CD14-positive monocyte (primary cell): ENCODE measurements at regions not wholly inside any gene's neighbourhood (a gene's known extent, or its start where the extent isn't known, plus 50 kb on each side); places are given as distances from the start of the nearest gene placed in this dataset.
"Not testable (repeated sequence)": the region's sequence is repeated elsewhere in the genome, so short reads cannot be mapped to it uniquely, and the experiment has no call there.

Experiments
- DNase-seq, 3 donors: peaks; one replicate each; pipeline ENCODE4 v3.0.0-alpha.2; 2011 to 2022
- H2AFZ ChIP-seq: 2 replicates; pipeline ENCODE4 v1.6.0; 2012; ENCODE audit warnings: mild to moderate bottlenecking, low read depth, low read length, inconsistent platforms; ENCODE audit not compliant: insufficient read depth, poor library complexity, severe bottlenecking
- H3K27ac ChIP-seq, 2 donors: 1 replicate in 1 of 2; 2 replicates in 1 of 2; pipeline ENCODE4 v1.5.1; 2012 to 2013; ENCODE audit warnings: low read length in 2 of 2, control low read depth in 1 of 2, inconsistent platforms in 1 of 2, low read depth in 1 of 2, mild to moderate bottlenecking in 1 of 2
- H3K27me3 ChIP-seq, 2 donors: one replicate each; pipeline versions ENCODE4 v1.6.0 to v1.6.1; 2011 to 2013; ENCODE audit warnings: low read length in 2 of 2; ENCODE audit not compliant: control insufficient read depth in 2 of 2, insufficient read depth in 2 of 2
- H3K36me3 ChIP-seq, 2 donors: replicated peaks in 1 of 2; 1 replicate in 1 of 2; 2 replicates in 1 of 2; pipeline versions ENCODE4 v1.5.1 to v1.6.1; 2012 to 2013; ENCODE audit warnings: low read length in 2 of 2, control low read depth in 1 of 2, inconsistent platforms in 1 of 2, mild to moderate bottlenecking in 1 of 2; ENCODE audit not compliant: insufficient read depth in 2 of 2, control insufficient read depth in 1 of 2
- H3K4me1 ChIP-seq, 2 donors: 1 replicate in 1 of 2; 2 replicates in 1 of 2; pipeline versions ENCODE4 v1.5.1 to v1.6.1; 2012 to 2013; ENCODE audit warnings: low read length in 2 of 2, control low read depth in 1 of 2, inconsistent platforms in 1 of 2, mild to moderate bottlenecking in 1 of 2, moderate library complexity in 1 of 2; ENCODE audit not compliant: insufficient read depth in 2 of 2, control insufficient read depth in 1 of 2
- H3K4me2 ChIP-seq: replicated peaks from 2 replicates; pipeline ENCODE3; 2012; ENCODE audit warnings: low read length, moderate library complexity, mild to moderate bottlenecking; ENCODE audit not compliant: poor library complexity, severe bottlenecking; ENCODE audit errors: extremely low read depth
- H3K4me3 ChIP-seq, 3 experiments: fragments of 200-600 bp in 1 of 3; sonication (generic) in 1 of 3; replicated peaks in 1 of 3; 1 replicate in 2 of 3; 2 replicates in 1 of 3; pipeline ENCODE4 v1.5.1; 2011 to 2013; ENCODE audit warnings: low read length in 3 of 3, mild to moderate bottlenecking in 3 of 3, control low read depth in 2 of 3, low read depth in 2 of 3, inconsistent platforms in 1 of 3, moderate library complexity in 1 of 3
- H3K79me2 ChIP-seq: 2 replicates; pipeline ENCODE4 v1.6.0; 2012; ENCODE audit warnings: mild to moderate bottlenecking, control low read depth, inconsistent platforms, low read length, moderate library complexity; ENCODE audit not compliant: insufficient read depth
- H3K9ac ChIP-seq: 2 replicates; pipeline ENCODE4 v1.6.0; 2017; ENCODE audit warnings: low read length, mild to moderate bottlenecking; ENCODE audit not compliant: insufficient read depth, poor library complexity, severe bottlenecking
- H3K9me3 ChIP-seq, 2 donors: replicated peaks in 1 of 2; 1 replicate in 1 of 2; 2 replicates in 1 of 2; pipeline versions ENCODE4 v1.5.1 to v1.6.1; 2012 to 2013; ENCODE audit warnings: low read length in 2 of 2, control low read depth in 1 of 2; ENCODE audit not compliant: control insufficient read depth in 1 of 2, insufficient read depth in 1 of 2
- H4K20me1 ChIP-seq: 2 replicates; pipeline ENCODE4 v1.6.0; 2012; ENCODE audit warnings: mild to moderate bottlenecking, low read length, control low read depth, moderate library complexity; ENCODE audit not compliant: insufficient read depth
- H3K27ac Mint-ChIP-seq, 7 donors: one replicate each; pipeline ENCODE4 v1.8.0; 2020; ENCODE audit warnings: mild to moderate bottlenecking in 7 of 7, mixed read lengths in 7 of 7, moderate library complexity in 6 of 7, inconsistent platforms in 2 of 7
- H3K27me3 Mint-ChIP-seq, 3 donors: one replicate each; pipeline ENCODE4 v1.8.0; 2021 to 2022; ENCODE audit warnings: low read depth in 3 of 3, mild to moderate bottlenecking in 3 of 3, mixed read lengths in 3 of 3, moderate library complexity in 3 of 3, inconsistent platforms in 1 of 3
- H3K36me3 Mint-ChIP-seq, 2 donors: one replicate each; pipeline ENCODE4 v1.8.0; 2020; ENCODE audit warnings: mixed read lengths in 2 of 2, inconsistent platforms in 1 of 2, mild to moderate bottlenecking in 1 of 2
- H3K4me1 Mint-ChIP-seq: one replicate; pipeline ENCODE4 v1.8.0; 2020; ENCODE audit warnings: mild to moderate bottlenecking, mixed read lengths
- H3K4me3 Mint-ChIP-seq, 2 donors: one replicate each; pipeline ENCODE4 v1.8.0; 2020; ENCODE audit warnings: mild to moderate bottlenecking in 2 of 2, mixed read lengths in 2 of 2, moderate library complexity in 1 of 2
- H3K9me3 Mint-ChIP-seq, 7 donors: one replicate each; pipeline ENCODE4 v1.8.0; 2020 to 2022; ENCODE audit warnings: mixed read lengths in 7 of 7, mild to moderate bottlenecking in 6 of 7, moderate library complexity in 6 of 7, inconsistent platforms in 2 of 7
- WGBS: methylation state at CpG from one replicate; pipeline ENCODE4 v1.1.5; 2013; ENCODE audit warnings: missing lambda C conversion rate; ENCODE audit not compliant: insufficient coverage; 5-methylcytosine and 5-hydroxymethylcytosine counted together
- intact Hi-C, 2 donors: fragments of 100-400 bp; cut with micrococcal nuclease; formaldehyde crosslinking; loops; one replicate each; pipeline versions ENCODE4 v1.15.0 to v1.15.1; 2023
- TF ChIP-seq, protein P1 (sequence below): fragments of 200-600 bp; IDR thresholded peaks from one replicate; pipeline ENCODE4 v1.8.0; 2022; ENCODE audit warnings: antibody characterized with exemption, mild to moderate bottlenecking

- Mint-ChIP-seq H3K36me3 (no peaks in the 10 kb centered on the region), H3K4me1 (no peaks in the 10 kb centered on the region), H3K27ac (no peak overlapping the region), H3K27me3 (no peaks in the 10 kb centered on the region), H3K4me3 (no peak overlapping the region), H3K9me3 (peaks cover 2 to 28% (median 4%) of the 10 kb centered on the region in 7 donors)
- no peak overlapping the region for H3K4me3 ChIP-seq
- intact Hi-C loops = no loop called here
- no peaks in the 10 kb centered on the region for H3K27me3 ChIP-seq
- H3K79me2 ChIP-seq = no peaks in the 10 kb centered on the region
- TF ChIP-seq, protein P1, sequence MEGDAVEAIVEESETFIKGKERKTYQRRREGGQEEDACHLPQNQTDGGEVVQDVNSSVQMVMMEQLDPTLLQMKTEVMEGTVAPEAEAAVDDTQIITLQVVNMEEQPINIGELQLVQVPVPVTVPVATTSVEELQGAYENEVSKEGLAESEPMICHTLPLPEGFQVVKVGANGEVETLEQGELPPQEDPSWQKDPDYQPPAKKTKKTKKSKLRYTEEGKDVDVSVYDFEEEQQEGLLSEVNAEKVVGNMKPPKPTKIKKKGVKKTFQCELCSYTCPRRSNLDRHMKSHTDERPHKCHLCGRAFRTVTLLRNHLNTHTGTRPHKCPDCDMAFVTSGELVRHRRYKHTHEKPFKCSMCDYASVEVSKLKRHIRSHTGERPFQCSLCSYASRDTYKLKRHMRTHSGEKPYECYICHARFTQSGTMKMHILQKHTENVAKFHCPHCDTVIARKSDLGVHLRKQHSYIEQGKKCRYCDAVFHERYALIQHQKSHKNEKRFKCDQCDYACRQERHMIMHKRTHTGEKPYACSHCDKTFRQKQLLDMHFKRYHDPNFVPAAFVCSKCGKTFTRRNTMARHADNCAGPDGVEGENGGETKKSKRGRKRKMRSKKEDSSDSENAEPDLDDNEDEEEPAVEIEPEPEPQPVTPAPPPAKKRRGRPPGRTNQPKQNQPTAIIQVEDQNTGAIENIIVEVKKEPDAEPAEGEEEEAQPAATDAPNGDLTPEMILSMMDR = no peak
- no peaks in the 10 kb centered on the region for H4K20me1 ChIP-seq
- no peaks in the 10 kb centered on the region for H3K4me1 ChIP-seq
- no peak overlapping the region for H3K4me2 ChIP-seq
- no peak overlapping the region for H3K27ac ChIP-seq
- 60% methylated on average over 1 of the region's 7 CpGs for WGBS
- H2AFZ ChIP-seq = no peak overlapping the region
- DNase-seq = no peak
- peaks cover 8 to 20% of the 10 kb centered on the region in 2 donors for H3K9me3 ChIP-seq
- H3K9ac ChIP-seq = no peak overlapping the region
- no peaks in the 10 kb centered on the region for H3K36me3 ChIP-seq
These were observed 717.2 kb downstream of the TRIB2 start for GRCh38 chr2:13433954-13434353.

DNA sequence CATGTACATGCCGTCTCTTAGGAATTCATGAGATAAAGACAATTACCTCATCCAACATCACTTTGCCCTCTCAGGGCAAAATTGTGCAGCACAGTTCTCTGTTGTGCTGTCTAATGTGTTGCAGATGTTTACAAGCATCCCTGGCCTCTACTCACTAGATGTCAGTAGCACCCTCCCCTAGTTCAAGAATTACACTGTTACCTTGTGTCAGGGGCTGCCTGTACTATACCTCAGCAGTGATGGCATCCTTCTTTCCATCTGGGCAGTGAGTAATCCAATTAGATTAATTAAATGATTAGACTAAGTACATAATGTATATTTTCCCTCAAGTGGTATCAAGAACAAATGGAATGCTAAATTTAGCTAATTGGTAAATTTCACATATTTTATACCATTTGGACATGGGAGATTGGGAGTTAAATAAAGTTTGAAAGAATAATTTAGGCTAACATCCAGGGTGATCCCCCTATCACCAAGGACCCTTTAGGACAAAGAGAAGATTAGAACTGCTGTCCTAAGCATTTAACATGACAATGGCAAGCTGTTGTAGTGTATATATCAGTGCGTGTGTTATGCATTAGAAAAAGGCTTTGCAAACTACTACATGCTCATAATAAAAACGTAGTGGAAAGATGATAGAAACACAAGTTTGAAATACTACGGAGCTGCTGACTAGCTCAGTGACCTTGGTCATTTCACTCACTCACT, 727.0 kb downstream of the TRIB2 start:
- DNase-seq, H3K27ac Mint-ChIP-seq, H3K79me2 ChIP-seq, H2AFZ ChIP-seq, H3K4me1 Mint-ChIP-seq, H3K4me2 ChIP-seq, H3K36me3 ChIP-seq, H3K27me3 ChIP-seq, intact Hi-C loops, H3K36me3 Mint-ChIP-seq, H3K4me3 Mint-ChIP-seq, H3K4me3 ChIP-seq, H3K9ac ChIP-seq, H3K27ac ChIP-seq, H4K20me1 ChIP-seq, H3K9me3 ChIP-seq, H3K4me1 ChIP-seq, H3K9me3 Mint-ChIP-seq, H3K27me3 Mint-ChIP-seq: not testable (repeated sequence)
- no CpG with 5 or more reads among the region's 4 CpGs for WGBS
